ENCODE measurements at regions not wholly inside any gene's neighbourhood (a gene's known extent, or its start where the extent isn't known, plus 50 kb on each side); places are given as distances from the start of the nearest gene placed in this dataset.
"Not testable (repeated sequence)": the region's sequence is repeated elsewhere in the genome, so short reads cannot be mapped to it uniquely, and the experiment has no call there.

GRCh38 chr10:90031776-90032175 is 330.4 kb downstream of the KIF20B start:
- DNase-seq (ENCODE audit: low spot score), result no peak

- DNase-seq (ENCODE audit: low spot score), result no peak
Observed at GRCh38 chr10:90032519-90032918, 331.1 kb downstream of the KIF20B start.

GRCh38 chr10:90034862-90035261 is 333.5 kb downstream of the KIF20B start:
- DNase-seq (ENCODE audit: low spot score), result not testable (repeated sequence)

- DNase-seq (ENCODE audit: low spot score), result no peak
Observed at GRCh38 chr10:90041585-90041984, 340.2 kb downstream of the KIF20B start.

- no peak for DNase-seq (ENCODE audit: low spot score)
Observed at GRCh38 chr10:90042075-90042474, 340.7 kb downstream of the KIF20B start.

GRCh38 chr10:90047243-90047729 is 345.9 kb downstream of the KIF20B start:
- no peak for DNase-seq (ENCODE audit: low spot score)

- no peak for DNase-seq (ENCODE audit: low spot score)
Observed at GRCh38 chr10:90051053-90051452, 349.7 kb downstream of the KIF20B start.

GRCh38 chr10:90051474-90051873 is 350.1 kb downstream of the KIF20B start:
- no peak for DNase-seq (ENCODE audit: low spot score)

GRCh38 chr10:90062786-90063185 is 361.4 kb downstream of the KIF20B start:
- no peak for DNase-seq (ENCODE audit: low spot score)

GRCh38 chr10:90064295-90064694 is 362.9 kb downstream of the KIF20B start:
- DNase-seq (ENCODE audit: low spot score), result no peak

- DNase-seq (ENCODE audit: low spot score), result no peak
Observed at GRCh38 chr10:90066435-90066834, 365.0 kb downstream of the KIF20B start.

- DNase-seq (ENCODE audit: low spot score), result no peak
Observed at GRCh38 chr10:90075995-90076394, 374.6 kb downstream of the KIF20B start.

- no peak for DNase-seq (ENCODE audit: low spot score)
Observed at GRCh38 chr10:90079819-90080218, 378.4 kb downstream of the KIF20B start.

- DNase-seq (ENCODE audit: low spot score), result not testable (repeated sequence)
Observed at GRCh38 chr10:90086606-90087190, 385.3 kb downstream of the KIF20B start.

- no peak for DNase-seq (ENCODE audit: low spot score)
Observed at GRCh38 chr10:90087197-90088023, 386.0 kb downstream of the KIF20B start.

GRCh38 chr10:90088024-90088317 is 386.6 kb downstream of the KIF20B start:
- no peak for DNase-seq (ENCODE audit: low spot score)

GRCh38 chr10:90089719-90090118 is 388.3 kb downstream of the KIF20B start:
- no peak for DNase-seq (ENCODE audit: low spot score)

- DNase-seq (ENCODE audit: low spot score), result no peak
Observed at GRCh38 chr10:90096196-90096595, 394.8 kb downstream of the KIF20B start.

GRCh38 chr10:90107581-90107980 is 406.2 kb downstream of the KIF20B start:
- DNase-seq (ENCODE audit: low spot score), result not testable (repeated sequence)

GRCh38 chr10:90111671-90112070 is 410.3 kb downstream of the KIF20B start:
- DNase-seq (ENCODE audit: low spot score), result no peak

- no peak for DNase-seq (ENCODE audit: low spot score)
Observed at GRCh38 chr10:90112681-90113080, 411.3 kb downstream of the KIF20B start.

GRCh38 chr10:90118567-90118966 is 417.2 kb downstream of the KIF20B start:
- DNase-seq (ENCODE audit: low spot score), result not testable (repeated sequence)

- not testable (repeated sequence) for DNase-seq (ENCODE audit: low spot score)
Observed at GRCh38 chr10:90119631-90120280, 418.4 kb downstream of the KIF20B start.

Measured in left forelimb (tissue), 1 donor.